ENCODE measurements at regions not wholly inside any gene's neighbourhood (a gene's known extent, or its start where the extent isn't known, plus 50 kb on each side); places are given as distances from the start of the nearest gene placed in this dataset.

- peak in 1 of 51 donors; percentile 39 for DNase-seq
Measured at GRCh38 chr1:220363196-220363837, 91.1 kb upstream of the RAB3GAP2 start.

GRCh38 chr1:220356981-220357850, 85.0 kb upstream of the RAB3GAP2 start:
- no peak for DNase-seq

DNA sequence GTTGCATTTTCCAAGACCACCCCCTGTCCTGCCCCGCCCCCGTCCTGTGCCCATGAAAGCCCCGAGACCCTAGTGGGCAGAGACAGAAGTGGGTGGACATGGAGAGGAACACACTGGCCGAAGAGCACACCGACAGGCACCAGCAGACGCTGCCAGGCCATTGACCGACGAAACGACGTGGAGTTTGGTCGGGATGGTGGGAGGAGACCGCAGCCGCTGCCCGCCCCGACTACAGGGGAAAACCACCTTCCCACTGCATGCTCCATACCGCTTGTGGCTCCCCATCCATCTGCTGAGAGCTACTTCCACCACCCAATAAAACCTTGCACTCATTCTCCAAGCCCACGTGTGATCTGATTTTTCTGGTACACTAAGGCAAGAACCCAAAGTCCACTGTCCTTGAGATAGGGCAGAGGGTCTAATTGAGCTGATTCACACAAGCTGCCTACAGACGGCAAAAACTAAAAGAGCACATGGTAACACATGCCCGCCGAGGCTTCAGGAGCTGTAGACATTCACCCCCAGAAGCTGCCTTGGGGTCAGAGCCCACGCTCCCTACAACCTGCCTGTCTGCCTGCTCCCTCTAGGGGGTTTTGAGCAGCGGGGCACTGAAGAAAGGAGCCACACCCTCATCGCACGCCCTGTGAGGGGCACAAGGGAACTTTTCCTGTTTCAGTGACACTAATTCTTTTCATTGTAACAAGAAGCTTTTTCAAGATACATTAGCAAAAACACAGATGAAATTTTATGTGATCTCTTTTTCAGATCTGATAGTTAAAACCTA, 81.2 kb upstream of the RAB3GAP2 start:
- DNase-seq = no peak

GRCh38 chr1:220348211-220348610, 76.0 kb upstream of the RAB3GAP2 start:
- no peak for DNase-seq

- no peak for DNase-seq
Measured at GRCh38 chr1:220347654-220348175, 75.5 kb upstream of the RAB3GAP2 start.

GRCh38 chr1:220344745-220345144, 72.5 kb upstream of the RAB3GAP2 start:
- no peak for DNase-seq

GRCh38 chr1:220342853-220343252, 70.6 kb upstream of the RAB3GAP2 start:
- peak in 1 of 51 donors; percentile 52 for DNase-seq

DNA sequence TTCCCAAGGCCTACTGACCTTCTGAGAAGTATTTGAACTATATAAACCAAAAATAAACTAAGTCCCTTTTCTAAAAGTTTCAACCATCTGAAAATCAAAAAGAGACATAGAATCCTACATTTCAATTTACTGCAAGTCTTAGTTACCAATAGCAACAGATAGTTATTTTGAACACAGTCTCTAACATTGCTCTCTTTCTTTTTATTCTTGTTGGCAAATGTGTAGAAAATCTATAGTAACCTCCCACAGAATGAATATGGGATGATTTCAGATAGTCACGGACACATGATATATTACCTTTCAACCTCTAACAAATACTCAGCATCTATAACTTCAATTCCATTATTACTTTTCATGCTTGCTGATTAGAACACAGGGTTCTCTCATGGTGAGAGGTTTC, 68.9 kb upstream of the RAB3GAP2 start:
- no peak for DNase-seq

- DNase-seq = no peak
Measured at GRCh38 chr1:220339581-220339980, 67.3 kb upstream of the RAB3GAP2 start.

DNA sequence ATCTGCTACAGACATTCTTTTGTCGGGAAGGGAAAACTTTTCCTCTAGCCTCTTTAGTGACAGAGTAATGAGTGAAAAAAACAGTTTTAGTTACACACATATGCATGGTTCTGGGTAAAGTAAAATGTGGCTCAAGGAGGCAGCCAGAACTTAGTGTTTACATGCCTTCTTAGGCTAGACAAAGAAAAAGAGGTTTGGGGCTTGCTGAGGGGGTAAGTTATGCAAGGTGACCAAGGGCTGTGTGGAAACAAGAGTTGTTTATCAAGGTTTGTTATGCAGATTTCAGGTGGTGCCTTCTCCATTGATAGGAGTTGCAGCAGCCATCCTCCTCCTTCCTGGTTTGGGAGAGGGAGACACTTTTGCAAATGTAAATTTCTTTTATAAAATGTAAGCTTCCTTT, 66.5 kb upstream of the RAB3GAP2 start:
- no peak for DNase-seq

DNA sequence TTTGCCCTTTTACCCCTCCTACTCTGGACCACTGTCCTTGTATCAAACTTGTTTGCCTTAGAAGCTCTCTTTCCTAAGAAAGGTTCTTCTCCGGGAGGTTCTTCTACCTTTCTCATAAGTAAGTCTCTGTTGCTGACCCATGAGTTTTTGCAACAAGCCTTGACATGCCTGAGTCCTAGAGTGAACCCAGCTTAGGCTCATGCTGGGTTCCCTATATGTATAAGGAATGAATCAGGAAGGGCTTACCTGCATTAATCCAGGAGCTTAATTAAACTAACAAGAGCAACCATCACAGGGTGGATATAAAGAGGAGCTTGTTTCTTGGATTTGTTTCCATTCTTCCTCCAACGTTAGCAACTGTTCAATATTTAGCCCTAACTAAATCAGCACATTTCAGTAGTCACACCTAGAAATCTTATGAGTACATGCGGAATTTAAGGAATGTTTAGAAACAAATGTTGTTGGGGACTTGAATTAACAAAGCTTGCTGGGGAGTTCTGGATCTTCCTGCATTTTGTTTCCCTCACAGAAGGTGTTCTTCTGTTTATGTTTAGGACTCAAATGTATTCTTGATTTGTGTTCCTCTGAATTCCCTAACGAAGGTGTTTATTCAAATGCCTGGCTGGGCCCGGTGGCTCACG, 64.3 kb upstream of the RAB3GAP2 start:
- DNase-seq = no peak

GRCh38 chr1:220335668-220336067, 63.4 kb upstream of the RAB3GAP2 start:
- no peak for DNase-seq

- DNase-seq = no peak
Measured at GRCh38 chr1:220331318-220331717, 59.1 kb upstream of the RAB3GAP2 start.

- DNase-seq = no peak
Measured at GRCh38 chr1:220330265-220330664, 58.0 kb upstream of the RAB3GAP2 start.

DNA sequence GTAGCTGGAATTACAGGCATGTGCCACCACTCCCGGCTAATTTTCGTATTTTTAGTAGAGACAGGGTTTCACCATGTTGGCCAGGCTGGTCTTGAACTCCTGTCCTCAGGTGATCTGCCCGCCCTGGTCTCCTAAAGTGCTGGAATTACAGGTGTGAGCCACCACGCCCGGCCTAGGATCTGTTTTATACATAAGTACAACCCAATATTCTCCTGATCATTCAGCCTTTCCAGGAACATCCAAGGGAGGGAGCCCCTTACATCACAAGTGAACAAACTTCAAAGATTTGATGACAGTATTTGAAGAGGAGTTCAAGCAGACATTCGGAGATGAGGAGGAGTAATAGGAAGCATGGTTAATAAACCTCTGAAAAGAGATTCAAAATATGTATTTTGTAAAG, 54.9 kb upstream of the RAB3GAP2 start:
- no peak for DNase-seq

GRCh38 chr1:220326578-220326977, 54.3 kb upstream of the RAB3GAP2 start:
- no peak for DNase-seq

- no peak for DNase-seq
Measured at GRCh38 chr1:220325306-220325995, 53.2 kb upstream of the RAB3GAP2 start.

DNA sequence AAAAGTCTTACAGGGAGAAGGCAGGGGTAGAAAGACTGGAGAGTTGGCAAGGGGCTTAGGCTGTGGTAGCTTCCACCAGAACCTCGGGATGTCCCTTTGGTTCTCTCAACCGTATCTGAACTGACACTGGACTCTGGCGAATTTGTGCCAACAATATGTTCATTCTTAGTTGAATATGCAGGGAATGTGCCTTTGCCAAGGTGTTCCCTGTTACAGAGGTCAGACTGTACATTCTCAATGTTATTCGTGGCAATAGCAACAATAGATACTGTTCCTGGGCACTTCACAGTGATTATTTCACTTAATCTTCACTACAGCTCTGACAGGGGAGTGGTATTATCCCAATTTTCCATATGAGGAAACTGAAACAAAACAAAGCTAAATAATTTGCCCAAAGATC, 51.5 kb upstream of the RAB3GAP2 start:
- no peak for DNase-seq

GRCh38 chr1:220322570-220322969, 50.3 kb upstream of the RAB3GAP2 start:
- DNase-seq = no peak

Data from hypothalamus (tissue), 51 donors.